Liver (tissue), 8 donors: ENCODE measurements at regions not wholly inside any gene's neighbourhood (a gene's known extent, or its start where the extent isn't known, plus 50 kb on each side); places are given as distances from the start of the nearest gene placed in this dataset.

Source experiments
- DNase-seq: peaks from one replicate; pipeline ENCODE4 v3.0.0-alpha.2; 2017; ENCODE audit warnings: low spot score
- H3K27ac ChIP-seq, 2 donors: one replicate each; pipeline ENCODE4 v1.7.0; 2013; ENCODE audit warnings: inconsistent platforms in 2 of 2, low read length in 2 of 2, control low read depth in 1 of 2, low read depth in 1 of 2, mild to moderate bottlenecking in 1 of 2
- H3K27me3 ChIP-seq, 4 donors: one replicate each; pipeline versions ENCODE4 v1.6.1 to v1.7.0; 2013; ENCODE audit warnings: low read length in 3 of 4, inconsistent platforms in 1 of 4, mild to moderate bottlenecking in 1 of 4, moderate library complexity in 1 of 4; ENCODE audit not compliant: control insufficient read depth in 4 of 4, insufficient read depth in 4 of 4
- H3K36me3 ChIP-seq, 4 donors: one replicate each; pipeline versions ENCODE4 v1.6.1 to v1.7.0; 2013; ENCODE audit warnings: low read length in 3 of 4, mild to moderate bottlenecking in 3 of 4, low read depth in 1 of 4, moderate library complexity in 1 of 4; ENCODE audit not compliant: control insufficient read depth in 4 of 4, insufficient read depth in 3 of 4
- H3K4me1 ChIP-seq, 4 donors: one replicate each; pipeline versions ENCODE4 v1.6.1 to v1.7.0; 2013; ENCODE audit warnings: low read length in 3 of 4, mild to moderate bottlenecking in 3 of 4, moderate library complexity in 1 of 4; ENCODE audit not compliant: control insufficient read depth in 4 of 4, insufficient read depth in 4 of 4
- H3K4me3 ChIP-seq, 3 donors: one replicate each; pipeline versions ENCODE4 v1.6.1 to v1.7.0; 2013; ENCODE audit warnings: low read length in 3 of 3, control low read depth in 1 of 3, low read depth in 1 of 3, mild to moderate bottlenecking in 1 of 3
- H3K9ac ChIP-seq, 2 donors: one replicate each; pipeline ENCODE4 v1.7.0; 2013; ENCODE audit warnings: low read length in 2 of 2, mild to moderate bottlenecking in 2 of 2, moderate library complexity in 2 of 2, control low read depth in 1 of 2, low read depth in 1 of 2
- H3K9me3 ChIP-seq, 4 donors: one replicate each; pipeline versions ENCODE4 v1.6.1 to v1.7.0; 2013; ENCODE audit warnings: low read length in 3 of 4; ENCODE audit not compliant: control insufficient read depth in 4 of 4
- ATF3 ChIP-seq: IDR thresholded peaks from 2 replicates; pipeline ENCODE4 v1.6.1; 2016; ENCODE audit warnings: antibody characterized with exemption
- CTCF ChIP-seq: fragments of 150-350 bp; IDR thresholded peaks from 2 replicates; pipeline ENCODE4 v1.5.1; 2017; ENCODE audit warnings: improper control_type of control experiment, low read depth, low read length; ENCODE audit not compliant: missing input control
- FOXA1 ChIP-seq: IDR thresholded peaks from 2 replicates; pipeline ENCODE4 v1.6.1; 2016; ENCODE audit warnings: antibody characterized with exemption
- FOXA2 ChIP-seq: IDR thresholded peaks from 2 replicates; pipeline ENCODE4 v1.6.1; 2016; ENCODE audit warnings: antibody characterized with exemption
- GABPA ChIP-seq, 2 donors: IDR thresholded peaks in 1 of 2; conservative IDR thresholded peaks in 1 of 2; 2 replicates each; pipeline ENCODE4 v1.6.1; 2016; ENCODE audit warnings: antibody characterized with exemption in 2 of 2, mild to moderate bottlenecking in 1 of 2, moderate library complexity in 1 of 2
- JUND ChIP-seq, 2 donors: IDR thresholded peaks; 2 replicates each; pipeline ENCODE4 v1.6.1; 2016; ENCODE audit warnings: antibody characterized with exemption in 2 of 2
- MAX ChIP-seq: IDR thresholded peaks from 2 replicates; pipeline ENCODE4 v1.6.1; 2016; ENCODE audit warnings: antibody characterized with exemption
- NR2F2 ChIP-seq: IDR thresholded peaks from 2 replicates; pipeline ENCODE4 v1.6.1; 2016; ENCODE audit warnings: antibody characterized with exemption
- RAD21 ChIP-seq, 2 donors: IDR thresholded peaks; 2 replicates each; pipeline ENCODE4 v1.6.1; 2016; ENCODE audit warnings: antibody characterized with exemption in 2 of 2, mild to moderate bottlenecking in 2 of 2
- TAF1 ChIP-seq: conservative IDR thresholded peaks from 2 replicates; pipeline ENCODE4 v1.6.1; 2016; ENCODE audit warnings: antibody characterized with exemption, mild to moderate bottlenecking
- WGBS: extraction: QIAGEN DNeasy Blood & Tissue Kit; methylation state at CpG from one replicate; pipeline ENCODE4 v1.1.7; 2013; 5-methylcytosine and 5-hydroxymethylcytosine counted together
- donor health status: healthy.
- donor health status: healthy.
- donor health status: healthy.
- donor health status: healthy.
- donor health status: healthy.

- no peak for TF ChIP-seq FOXA1
- TF ChIP-seq RAD21 (IDR thresholded peaks at IDR 0.05): no peak
- no peak for TF ChIP-seq FOXA2
- TF ChIP-seq MAX: no peak
- no peak for TF ChIP-seq CTCF
- H3K27me3 ChIP-seq: no peaks in the 10 kb centered on the region
- WGBS: 60% methylated on average over 10 of the region's 10 CpGs
- H3K4me3 ChIP-seq: no peak overlapping the region
- no peak overlapping the region for H3K9ac ChIP-seq
- no peak for DNase-seq
- no peak overlapping the region for H3K27ac ChIP-seq
- no peaks in the 10 kb centered on the region for H3K9me3 ChIP-seq
- H3K4me1 ChIP-seq: no peaks in the 10 kb centered on the region
- H3K36me3 ChIP-seq: no peaks in the 10 kb centered on the region
These were observed 758.1 kb upstream of the SALL3 start for GRCh38 chr18:78221496-78221895.

- TF ChIP-seq JUND (IDR thresholded peaks at IDR 0.05) (no peak), ATF3 (no peak)
- Histone ChIP-seq H3K9ac (no peak overlapping the region), H3K4me1 (no peaks in the 10 kb centered on the region), H3K9me3 (no peaks in the 10 kb centered on the region), H3K27ac (no peak overlapping the region), H3K4me3 (no peak overlapping the region), H3K27me3 (no peaks in the 10 kb centered on the region), H3K36me3 (no peaks in the 10 kb centered on the region)
- WGBS: 82% methylated on average over 19 of the region's 19 CpGs
- DNase-seq: no peak
These were observed 750.6 kb upstream of the SALL3 start for GRCh38 chr18:78228974-78229373.

GRCh38 chr18:78230911-78231310, 748.7 kb upstream of the SALL3 start:
- H3K4me1 ChIP-seq: no peaks in the 10 kb centered on the region

GRCh38 chr18:78232196-78232595, 747.4 kb upstream of the SALL3 start:
- no peaks in the 10 kb centered on the region for H3K4me1 ChIP-seq
- H3K27ac ChIP-seq: no peak overlapping the region
- no peak for DNase-seq
- H3K4me3 ChIP-seq: no peak overlapping the region
- H3K9ac ChIP-seq: no peak overlapping the region
- no peaks in the 10 kb centered on the region for H3K9me3 ChIP-seq
- TF ChIP-seq GABPA (IDR thresholded peaks at IDR 0.05 in 1 of 2, conservative IDR thresholded peaks at IDR 0.05 in 1 of 2) (no peak), NR2F2 (no peak), MAX (no peak), TAF1 (no peak)
- WGBS: 64% methylated on average over 11 of the region's 11 CpGs
- no peaks in the 10 kb centered on the region for H3K36me3 ChIP-seq
- H3K27me3 ChIP-seq: no peaks in the 10 kb centered on the region

More at GRCh38 chr18:78230911-78231310, 748.7 kb upstream of the SALL3 start:
- Histone ChIP-seq H3K4me3 (no peak overlapping the region), H3K27me3 (no peaks in the 10 kb centered on the region), H3K9ac (no peak overlapping the region), H3K36me3 (no peaks in the 10 kb centered on the region), H3K9me3 (no peaks in the 10 kb centered on the region), H3K27ac (no peak overlapping the region)
- no peak for TF ChIP-seq JUND (IDR thresholded peaks at IDR 0.05)
- no peak for DNase-seq
- WGBS: 64% methylated on average over 4 of the region's 4 CpGs
